Stimulated activated CD4-positive, alpha-beta T cell treated with anti-CD3 and anti-CD28 coated beads, Interleukin-1b, Interleukin-23, amount 100 ng/mL, for 24 hours (primary cell): ENCODE measurements at regions not wholly inside any gene's neighbourhood (a gene's known extent, or its start where the extent isn't known, plus 50 kb on each side); places are given as distances from the start of the nearest gene placed in this dataset.

Source experiments
- DNase-seq, 4 experiments: peaks; one replicate each; pipeline ENCODE4 v3.0.0-alpha.2; 2020; ENCODE audit warnings: low read depth in 4 of 4, low spot score in 1 of 4

DNA sequence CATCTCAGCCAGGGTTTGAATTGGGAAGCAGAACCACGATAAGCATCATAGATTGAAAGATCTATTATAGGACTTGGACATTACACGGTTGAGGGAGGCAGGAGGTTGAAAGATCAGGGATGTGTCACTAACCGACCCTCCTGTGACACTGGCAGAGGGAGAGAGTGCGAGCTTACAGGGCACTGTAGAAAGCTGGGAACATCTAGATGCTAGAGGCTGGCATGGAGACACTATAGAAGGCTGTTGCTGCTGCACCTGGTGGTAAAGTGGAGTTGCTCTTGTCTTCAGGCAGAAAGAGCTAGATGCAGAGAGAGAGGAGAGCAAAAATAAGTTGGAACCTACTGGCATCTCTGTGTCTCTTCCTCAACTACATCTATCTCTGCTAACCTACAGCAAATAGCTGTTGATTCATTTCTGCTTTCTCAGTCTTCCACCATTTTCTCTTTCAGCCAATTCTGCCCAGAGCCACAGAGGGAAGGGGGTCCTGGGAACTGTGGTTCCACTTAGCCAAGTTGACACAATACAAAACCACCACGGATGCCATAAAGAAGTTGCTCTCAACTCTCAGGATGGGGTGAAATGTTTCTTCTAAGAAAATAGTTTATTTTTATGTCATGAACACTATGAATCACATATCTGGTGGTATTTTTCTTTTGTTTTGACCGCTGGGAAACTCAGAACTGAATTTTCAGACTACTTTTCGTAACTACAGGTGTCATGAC lies 155.9 kb downstream of the ZNF281 start:
- no peak for DNase-seq

DNA sequence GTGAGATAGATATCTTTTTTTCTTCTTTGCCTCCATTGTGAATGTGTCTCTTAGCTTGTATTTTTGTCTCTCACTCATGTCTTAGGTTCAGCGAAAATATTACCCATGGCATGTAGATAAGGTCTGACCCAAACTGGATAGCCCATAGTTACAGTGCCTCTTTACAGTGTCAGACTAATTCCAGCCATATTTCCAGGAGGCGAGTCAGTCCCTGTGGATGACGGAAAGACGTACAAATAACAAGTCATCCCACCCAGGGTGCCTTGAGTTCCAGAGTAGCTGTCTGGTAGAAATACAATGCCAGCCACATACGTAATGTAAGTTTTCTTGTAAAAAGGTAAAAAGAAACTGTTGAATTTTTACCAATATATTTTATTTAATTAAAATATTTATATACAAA lies 157.3 kb downstream of the ZNF281 start:
- no peak for DNase-seq

DNA sequence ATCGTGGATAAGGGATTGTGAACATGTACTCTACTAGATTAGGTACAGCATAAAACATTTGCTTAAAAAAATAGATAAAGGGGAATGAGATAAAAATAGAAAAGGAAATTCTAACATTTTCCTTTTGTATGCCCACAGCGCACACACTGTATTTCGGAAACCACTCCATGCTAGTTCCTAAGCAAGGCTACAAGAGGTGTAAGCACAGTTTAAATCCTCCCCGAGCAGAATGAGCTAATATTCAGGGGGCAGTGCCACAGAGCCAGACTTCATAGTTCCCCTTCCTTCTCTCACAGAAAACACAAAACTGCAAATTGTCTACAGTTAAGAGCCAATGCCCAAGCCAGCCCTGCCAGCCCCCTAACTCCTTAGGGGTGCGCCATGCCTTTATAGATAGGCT lies 159.4 kb downstream of the ZNF281 start:
- DNase-seq, result no peak

DNA sequence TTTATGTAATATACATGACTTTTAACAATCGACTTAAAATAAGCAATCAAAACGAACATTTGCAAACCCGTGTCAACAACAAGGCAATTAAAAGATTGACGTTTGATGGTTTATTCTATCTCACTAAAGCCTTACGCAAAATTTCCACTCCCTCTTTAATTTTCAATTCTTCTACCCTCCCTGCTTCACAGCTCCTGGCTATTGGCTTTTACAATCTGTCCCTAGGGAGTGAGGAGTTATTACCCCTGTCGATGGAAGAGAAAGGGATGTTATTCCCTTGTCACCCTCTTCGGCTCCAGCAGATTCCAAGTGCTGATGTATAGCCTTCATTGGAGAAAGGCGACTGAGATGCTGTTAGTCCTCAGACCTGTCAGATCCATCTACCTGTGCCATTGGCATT lies 161.3 kb downstream of the ZNF281 start:
- DNase-seq, result no peak

DNA sequence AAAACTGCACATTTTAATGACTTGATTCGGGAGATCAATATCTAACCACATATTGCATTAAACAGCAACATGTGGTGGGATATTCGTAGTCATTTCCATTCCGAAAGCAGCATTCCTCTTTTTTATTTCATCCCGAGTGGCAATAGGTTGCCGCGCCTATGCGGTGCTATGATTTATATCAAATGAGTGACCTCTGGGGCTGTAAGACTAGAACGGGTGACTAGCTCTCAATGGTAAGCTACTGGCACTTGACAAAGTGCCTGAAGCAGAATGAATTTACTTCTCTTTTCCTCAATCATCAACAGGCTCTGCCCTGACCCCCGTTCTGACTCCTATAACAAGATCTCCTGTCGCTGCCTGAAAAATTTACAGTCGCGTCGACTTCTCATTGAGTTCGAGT lies 162.3 kb downstream of the ZNF281 start:
- no peak for DNase-seq

DNA sequence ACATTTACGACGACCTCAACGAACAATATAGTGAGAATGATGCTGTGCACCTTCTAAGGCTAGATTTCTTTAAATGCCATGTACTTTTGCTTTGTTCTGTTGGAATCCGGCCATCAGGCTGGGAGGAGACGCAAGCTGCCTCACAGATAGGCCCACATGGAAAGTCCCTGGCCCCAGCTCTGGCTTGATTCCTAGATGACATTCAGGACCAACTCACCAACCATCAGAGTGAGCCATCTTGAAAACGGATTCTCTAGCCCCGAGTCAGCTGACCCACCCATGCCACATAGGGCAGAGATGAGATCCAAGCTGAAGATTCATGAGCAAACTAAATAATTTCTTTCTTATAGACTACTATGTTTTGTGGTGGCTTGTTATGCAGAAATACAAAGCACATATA lies 164.4 kb downstream of the ZNF281 start:
- DNase-seq, result no peak

DNA sequence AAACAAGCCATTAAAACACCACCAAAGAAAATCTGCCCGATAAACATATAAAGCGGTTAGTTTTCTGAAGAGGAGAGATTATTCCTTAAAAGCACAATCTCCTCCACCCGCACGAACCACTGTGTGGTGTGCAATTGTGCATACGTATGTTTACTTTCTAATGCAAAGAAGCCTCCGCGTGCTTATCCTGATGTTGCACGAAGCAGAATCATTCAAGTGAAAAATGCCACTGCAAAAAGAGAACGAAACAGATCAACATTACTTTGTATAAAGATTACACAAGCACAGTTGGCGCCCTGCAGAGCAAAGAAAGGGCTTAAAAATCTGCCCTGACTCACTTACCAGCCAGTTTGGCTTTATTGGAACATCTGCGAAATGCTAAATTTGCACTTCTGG lies 166.8 kb downstream of the ZNF281 start:
- DNase-seq, result no peak

DNA sequence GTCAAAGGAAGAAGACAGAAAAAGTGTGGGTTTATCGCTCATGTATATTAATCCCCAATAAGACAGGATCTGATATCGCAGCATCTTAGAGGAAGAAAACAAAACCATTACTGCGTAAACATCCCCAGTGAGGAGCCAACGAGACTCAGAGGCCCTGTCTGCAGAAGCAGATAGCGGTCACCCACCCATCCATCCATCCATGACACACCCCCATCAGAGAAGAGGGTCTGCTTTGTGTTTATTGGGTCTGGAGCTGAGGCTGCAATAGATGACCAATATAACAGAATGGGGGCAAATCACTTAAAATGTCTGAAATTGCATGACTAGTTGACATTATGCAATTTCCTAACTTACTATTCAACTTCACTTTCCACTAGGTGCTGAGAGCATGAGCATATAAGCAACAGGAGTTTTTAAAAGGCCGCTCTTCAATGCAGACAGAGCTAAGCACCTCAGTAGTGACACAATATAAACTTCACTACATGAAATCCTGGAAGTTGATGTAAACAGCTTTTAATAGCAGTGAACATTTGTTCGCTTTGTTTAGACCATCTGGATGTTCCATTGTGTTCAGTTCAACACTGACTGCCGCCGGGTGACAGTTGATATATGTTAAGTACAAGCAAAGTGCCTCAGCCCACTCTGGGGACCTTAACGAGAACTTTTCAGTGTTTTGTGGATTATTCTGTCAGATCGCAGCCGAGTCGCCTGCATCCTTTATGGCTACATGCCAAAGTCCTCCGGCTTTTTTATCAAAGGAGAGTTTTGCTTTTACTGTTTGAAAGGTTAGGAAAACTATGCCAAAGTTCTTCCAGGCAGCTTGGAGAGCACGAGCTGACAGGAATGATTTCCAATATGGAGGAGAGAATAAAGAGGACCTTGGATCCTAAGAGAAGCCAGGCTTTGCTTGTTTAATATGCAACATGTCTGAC lies 167.5 kb downstream of the ZNF281 start:
- DNase-seq, result no peak

DNA sequence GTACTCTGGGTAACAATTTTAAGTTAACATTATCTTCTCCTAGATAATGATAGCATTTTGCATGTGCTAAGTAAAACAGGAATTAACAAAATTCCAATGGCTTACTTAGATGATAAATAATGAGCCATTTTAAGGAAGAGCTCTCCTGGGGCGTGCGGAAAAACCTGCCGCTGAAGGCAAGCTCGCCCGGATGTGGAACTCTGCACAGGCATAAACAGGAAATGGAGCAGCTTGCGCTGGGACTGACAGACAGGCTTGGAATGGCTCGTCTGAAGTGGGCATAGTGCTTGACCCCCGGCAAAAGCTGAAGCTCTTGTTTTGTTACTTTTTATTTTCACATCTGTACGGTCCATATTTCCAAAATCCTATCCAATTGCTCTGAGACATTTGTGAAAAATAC lies 169.2 kb downstream of the ZNF281 start:
- DNase-seq, result no peak

DNA sequence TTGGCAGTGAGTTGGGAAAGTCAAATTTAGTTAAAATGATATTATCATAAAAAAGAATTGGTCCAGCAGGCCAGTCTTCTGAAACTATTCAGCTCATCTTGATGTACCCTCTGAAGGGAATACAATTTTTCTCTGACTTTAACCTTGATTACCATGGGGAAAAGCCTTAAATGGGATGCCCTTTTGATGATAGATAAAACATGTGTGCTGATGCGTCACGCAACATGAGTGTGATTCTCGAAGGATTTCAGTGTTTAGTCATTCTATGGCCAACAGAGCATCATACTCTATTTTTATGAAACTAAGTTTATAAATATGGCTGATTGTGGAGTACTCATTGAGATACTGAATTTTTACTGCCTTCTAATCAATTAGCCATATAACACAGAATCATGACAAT lies 171.5 kb downstream of the ZNF281 start:
- DNase-seq, result no peak

DNA sequence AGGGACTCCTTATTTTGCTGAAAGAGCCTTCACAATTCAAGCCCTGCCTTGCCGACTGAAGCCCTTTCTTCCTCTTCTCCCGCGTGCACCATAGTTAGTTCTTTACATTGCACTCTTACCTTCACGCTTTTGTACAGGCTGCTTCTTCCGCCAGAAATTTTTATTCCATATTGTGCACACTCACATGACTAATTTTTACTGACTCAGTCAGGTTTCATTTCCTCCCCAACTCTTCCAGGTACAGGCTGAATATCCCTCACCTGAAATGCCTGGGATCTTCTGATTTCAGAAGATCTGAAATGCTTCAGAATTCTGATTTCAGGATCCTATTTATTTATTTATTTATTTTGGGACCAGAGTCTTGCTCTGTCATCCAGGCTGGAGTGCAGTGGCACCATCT lies 172.8 kb downstream of the ZNF281 start:
- no peak for DNase-seq

DNA sequence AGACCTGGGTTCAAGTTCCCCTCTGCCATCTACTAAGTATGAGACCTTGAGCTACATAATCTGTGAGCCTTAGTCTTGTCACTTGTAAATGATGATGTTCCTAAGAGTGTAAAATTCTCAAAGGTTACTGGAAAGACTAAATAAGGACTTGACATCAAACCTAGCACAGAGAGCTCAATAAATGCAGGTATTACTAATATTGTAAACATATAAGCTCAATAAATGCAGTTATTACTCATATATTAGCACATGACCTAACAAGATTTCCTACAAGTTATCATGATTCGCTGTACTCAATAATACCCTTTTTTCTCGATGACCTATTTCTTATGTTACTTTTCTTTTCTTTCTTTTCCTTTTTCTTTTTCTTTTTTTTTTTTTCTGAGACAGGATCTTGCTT lies 174.9 kb downstream of the ZNF281 start:
- no peak for DNase-seq

DNA sequence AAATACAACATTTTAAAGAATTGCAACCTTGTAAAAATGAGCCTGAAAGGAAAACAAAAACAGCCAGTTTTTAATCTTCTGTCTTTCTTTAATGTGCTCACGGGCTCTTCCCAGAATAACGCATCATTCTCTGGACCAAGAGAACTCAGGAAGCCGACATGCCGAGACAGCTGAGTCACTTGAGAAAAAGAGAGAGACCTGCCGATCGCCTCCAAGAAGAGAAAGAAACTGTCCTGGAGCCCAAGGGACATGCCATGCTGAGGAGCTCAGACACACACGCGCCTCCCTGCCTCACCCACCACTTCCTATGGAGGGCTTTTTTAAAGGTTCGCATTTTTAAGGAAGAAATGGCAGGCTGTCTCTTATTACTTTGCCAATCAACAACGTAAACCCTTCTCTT lies 176.4 kb downstream of the ZNF281 start:
- DNase-seq, result no peak

DNA sequence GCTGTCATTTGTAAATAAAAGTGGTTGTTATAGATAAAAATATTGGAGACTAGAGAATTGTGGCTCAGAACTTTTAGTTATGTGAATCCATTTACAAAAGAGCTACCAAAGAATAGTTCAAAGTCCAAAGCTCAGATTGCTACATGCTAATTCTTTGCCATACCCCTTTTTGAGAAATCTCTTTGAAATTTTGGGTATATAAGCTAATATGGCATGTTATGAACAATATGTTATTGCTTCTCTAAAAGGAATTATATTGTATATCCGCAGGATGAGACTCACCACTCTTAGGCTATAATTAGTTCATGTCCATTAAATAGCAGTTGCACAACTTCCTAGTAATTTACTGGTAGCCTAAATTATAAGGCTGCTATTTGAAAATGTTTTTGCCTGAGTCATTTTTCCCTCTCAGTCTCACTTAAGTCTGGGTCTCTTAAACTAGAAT lies 178.0 kb downstream of the ZNF281 start:
- DNase-seq, result no peak

DNA sequence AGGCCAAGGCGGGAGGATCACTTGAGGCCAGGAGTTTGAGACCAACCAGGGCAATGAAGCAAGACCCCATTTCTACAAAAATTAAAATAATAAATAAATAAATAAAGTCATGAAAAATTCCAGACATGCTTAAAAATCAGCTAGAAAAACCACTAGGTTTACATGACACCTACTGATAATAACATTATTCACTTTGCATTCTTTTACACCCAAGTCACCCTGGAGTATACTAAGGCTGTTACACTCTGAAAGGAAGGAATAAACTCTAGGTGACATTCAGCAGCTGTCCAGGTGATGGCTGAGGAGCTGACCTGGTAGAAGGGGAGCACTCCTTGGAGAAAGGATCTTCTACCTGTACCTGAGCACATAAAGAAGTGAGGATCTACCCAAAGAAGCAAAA lies 179.2 kb downstream of the ZNF281 start:
- DNase-seq, result no peak

DNA sequence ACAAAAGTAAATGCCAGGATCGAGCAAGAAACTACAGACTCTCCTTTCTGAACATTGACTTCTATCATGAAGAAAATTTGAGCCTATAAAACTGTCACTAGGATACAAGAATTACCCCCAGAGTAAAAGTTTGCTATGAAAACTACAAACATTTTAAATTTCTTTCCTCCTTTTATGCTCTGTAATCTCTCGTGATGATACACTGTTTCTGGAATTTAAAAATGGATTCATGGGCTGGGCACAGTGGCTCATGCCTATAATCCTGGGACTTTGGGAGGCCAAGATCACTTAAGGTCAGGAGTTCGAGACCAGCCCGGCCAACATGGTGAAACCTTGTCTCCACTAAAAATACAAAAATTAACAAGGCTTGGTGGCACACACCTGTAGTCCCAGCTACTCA lies 181.3 kb downstream of the ZNF281 start:
- no peak for DNase-seq

DNA sequence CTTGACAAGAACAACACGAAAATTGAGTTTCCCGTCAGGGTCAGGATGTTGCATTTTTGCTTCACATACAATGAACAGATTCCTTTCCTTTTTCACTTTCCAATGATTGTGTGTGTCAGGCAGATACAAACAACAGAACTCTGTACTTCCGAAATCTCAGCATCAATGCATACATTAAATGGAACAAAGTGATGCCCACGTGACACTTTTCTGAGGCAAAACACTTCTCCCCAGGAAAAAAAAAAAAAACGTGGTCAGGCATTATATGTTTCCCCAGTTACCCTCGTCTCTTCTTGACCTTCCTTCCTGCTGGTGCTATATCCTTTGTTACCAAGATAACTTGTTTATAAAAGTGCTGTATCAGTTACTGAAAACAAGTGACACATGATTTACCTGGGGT lies 181.8 kb downstream of the ZNF281 start:
- DNase-seq, result no peak
